Hindlimb muscle (tissue), 1 donor: ENCODE measurements at regions not wholly inside any gene's neighbourhood (a gene's known extent, or its start where the extent isn't known, plus 50 kb on each side); places are given as distances from the start of the nearest gene placed in this dataset.
"Not testable (repeated sequence)": the region's sequence is repeated elsewhere in the genome, so short reads cannot be mapped to it uniquely, and the experiment has no call there.

Experiments
- DNase-seq: peaks from one replicate; pipeline ENCODE4 v3.0.0-alpha.2; 2013

- no peak for DNase-seq
These were observed 199.9 kb downstream of the FAM181B start for GRCh38 chr11:82533628-82534327.

- no peak for DNase-seq
These were observed 203.7 kb downstream of the FAM181B start for GRCh38 chr11:82529936-82530335.

- no peak for DNase-seq
These were observed 206.5 kb downstream of the FAM181B start for GRCh38 chr11:82527081-82527584.

GRCh38 chr11:82523141-82523540 is 210.5 kb downstream of the FAM181B start:
- DNase-seq = no peak

GRCh38 chr11:82521427-82521826 is 212.2 kb downstream of the FAM181B start:
- DNase-seq = peak; percentile 4

- no peak for DNase-seq
These were observed 226.4 kb downstream of the FAM181B start for GRCh38 chr11:82507288-82507687.

GRCh38 chr11:82505379-82505778 is 228.3 kb downstream of the FAM181B start:
- DNase-seq = no peak

- DNase-seq = not testable (repeated sequence)
These were observed 232.5 kb downstream of the FAM181B start for GRCh38 chr11:82501174-82501573.

GRCh38 chr11:82494988-82495432 is 238.7 kb downstream of the FAM181B start:
- DNase-seq = no peak

- DNase-seq = no peak
These were observed 258.8 kb downstream of the FAM181B start for GRCh38 chr11:82474876-82475275.

GRCh38 chr11:82465481-82465880 is 268.2 kb downstream of the FAM181B start:
- no peak for DNase-seq

- no peak for DNase-seq
These were observed 270.9 kb downstream of the FAM181B start for GRCh38 chr11:82462608-82463242.

GRCh38 chr11:82458761-82459160 is 274.9 kb downstream of the FAM181B start:
- DNase-seq = no peak

GRCh38 chr11:82458147-82458546 is 275.5 kb downstream of the FAM181B start:
- no peak for DNase-seq

GRCh38 chr11:82450996-82451395 is 282.7 kb downstream of the FAM181B start:
- DNase-seq = no peak

- DNase-seq = no peak
These were observed 327.1 kb downstream of the FAM181B start for GRCh38 chr11:82406611-82407010.

- no peak for DNase-seq
These were observed 328.2 kb downstream of the FAM181B start for GRCh38 chr11:82405421-82405820.

GRCh38 chr11:82404981-82405380 is 328.7 kb downstream of the FAM181B start:
- no peak for DNase-seq

- DNase-seq = no peak
These were observed 329.9 kb downstream of the FAM181B start for GRCh38 chr11:82403640-82404305.

GRCh38 chr11:82398300-82398815 is 335.3 kb downstream of the FAM181B start:
- DNase-seq = no peak

- DNase-seq = not testable (repeated sequence)
These were observed 337.0 kb downstream of the FAM181B start for GRCh38 chr11:82396639-82397038.

- no peak for DNase-seq
These were observed 349.4 kb downstream of the FAM181B start for GRCh38 chr11:82384308-82384707.
